22Rv1 (cell line): ENCODE measurements at regions not wholly inside any gene's neighbourhood (a gene's known extent, or its start where the extent isn't known, plus 50 kb on each side); places are given as distances from the start of the nearest gene placed in this dataset.
"Not testable (repeated sequence)": the region's sequence is repeated elsewhere in the genome, so short reads cannot be mapped to it uniquely, and the experiment has no call there.

Experiments
- H3K27ac ChIP-seq: fragments of 450-650 bp; 2 replicates; pipeline ENCODE4 v1.5.1; 2017
- ZFX ChIP-seq: fragments of 450-650 bp; IDR thresholded peaks from 2 replicates; pipeline ENCODE4 v1.6.1; 2017; ENCODE audit warnings: antibody characterized with exemption, borderline replicate concordance
- TF ChIP-seq, protein P1 (sequence below): fragments of 450-650 bp; IDR thresholded peaks from 2 replicates; pipeline ENCODE4 v1.5.1; 2017; ENCODE audit warnings: mild to moderate bottlenecking

DNA sequence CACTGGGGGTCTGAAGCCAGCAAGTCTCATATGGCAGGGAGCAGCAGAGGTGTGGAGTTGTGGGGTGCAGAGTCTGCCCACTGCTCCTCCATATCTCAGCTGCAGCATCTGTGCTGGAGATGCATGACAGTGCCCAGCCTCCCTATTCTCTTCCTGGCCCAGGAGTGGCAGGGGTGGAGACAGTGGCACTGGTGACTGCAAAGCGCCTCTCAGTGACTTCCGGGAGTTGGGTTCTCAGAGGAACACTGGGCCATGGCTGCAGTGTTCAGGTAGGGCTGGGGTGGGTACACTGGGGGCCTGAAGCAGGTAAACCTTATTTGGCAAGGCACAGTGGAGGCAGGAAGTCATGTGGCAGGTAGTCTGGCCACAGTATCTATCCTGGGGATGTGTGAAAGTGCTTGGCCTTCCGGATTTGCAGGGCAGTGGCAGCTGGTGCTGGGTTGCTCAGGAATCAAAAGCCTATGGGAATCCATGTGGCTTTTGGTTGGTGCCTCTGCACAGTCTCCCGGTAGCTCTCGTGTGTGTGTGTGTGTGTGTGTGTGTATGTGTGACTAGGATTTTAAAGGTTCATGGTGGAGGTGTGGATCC lies 60.3 kb upstream of the THUMPD2 start:
- no peak overlapping the region for H3K27ac ChIP-seq
- TF ChIP-seq ZFX = no peak
- TF ChIP-seq, protein P1, sequence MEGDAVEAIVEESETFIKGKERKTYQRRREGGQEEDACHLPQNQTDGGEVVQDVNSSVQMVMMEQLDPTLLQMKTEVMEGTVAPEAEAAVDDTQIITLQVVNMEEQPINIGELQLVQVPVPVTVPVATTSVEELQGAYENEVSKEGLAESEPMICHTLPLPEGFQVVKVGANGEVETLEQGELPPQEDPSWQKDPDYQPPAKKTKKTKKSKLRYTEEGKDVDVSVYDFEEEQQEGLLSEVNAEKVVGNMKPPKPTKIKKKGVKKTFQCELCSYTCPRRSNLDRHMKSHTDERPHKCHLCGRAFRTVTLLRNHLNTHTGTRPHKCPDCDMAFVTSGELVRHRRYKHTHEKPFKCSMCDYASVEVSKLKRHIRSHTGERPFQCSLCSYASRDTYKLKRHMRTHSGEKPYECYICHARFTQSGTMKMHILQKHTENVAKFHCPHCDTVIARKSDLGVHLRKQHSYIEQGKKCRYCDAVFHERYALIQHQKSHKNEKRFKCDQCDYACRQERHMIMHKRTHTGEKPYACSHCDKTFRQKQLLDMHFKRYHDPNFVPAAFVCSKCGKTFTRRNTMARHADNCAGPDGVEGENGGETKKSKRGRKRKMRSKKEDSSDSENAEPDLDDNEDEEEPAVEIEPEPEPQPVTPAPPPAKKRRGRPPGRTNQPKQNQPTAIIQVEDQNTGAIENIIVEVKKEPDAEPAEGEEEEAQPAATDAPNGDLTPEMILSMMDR = no peak

DNA sequence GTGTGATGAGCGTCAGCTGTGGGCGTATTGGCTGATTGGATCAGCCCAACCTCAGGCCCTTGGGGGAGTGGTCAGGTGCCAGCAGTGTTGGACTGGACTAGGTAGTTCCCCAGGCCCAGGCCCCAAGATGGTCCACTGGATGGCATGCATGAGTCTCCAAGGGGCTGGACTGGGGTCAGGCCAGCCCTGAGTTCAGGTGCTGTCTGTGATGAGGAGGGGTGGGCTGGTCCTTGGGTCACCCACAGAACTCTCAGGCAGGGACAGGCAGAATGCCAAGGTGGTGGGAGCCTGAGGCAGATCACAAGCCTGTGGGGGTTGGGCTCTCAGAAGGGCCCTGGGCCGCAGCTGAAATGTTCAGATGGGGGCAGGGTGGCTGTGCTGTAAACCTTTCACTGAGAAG lies 59.5 kb upstream of the THUMPD2 start:
- no peak overlapping the region for H3K27ac ChIP-seq
- TF ChIP-seq, protein P1 = no peak
- TF ChIP-seq ZFX = no peak

DNA sequence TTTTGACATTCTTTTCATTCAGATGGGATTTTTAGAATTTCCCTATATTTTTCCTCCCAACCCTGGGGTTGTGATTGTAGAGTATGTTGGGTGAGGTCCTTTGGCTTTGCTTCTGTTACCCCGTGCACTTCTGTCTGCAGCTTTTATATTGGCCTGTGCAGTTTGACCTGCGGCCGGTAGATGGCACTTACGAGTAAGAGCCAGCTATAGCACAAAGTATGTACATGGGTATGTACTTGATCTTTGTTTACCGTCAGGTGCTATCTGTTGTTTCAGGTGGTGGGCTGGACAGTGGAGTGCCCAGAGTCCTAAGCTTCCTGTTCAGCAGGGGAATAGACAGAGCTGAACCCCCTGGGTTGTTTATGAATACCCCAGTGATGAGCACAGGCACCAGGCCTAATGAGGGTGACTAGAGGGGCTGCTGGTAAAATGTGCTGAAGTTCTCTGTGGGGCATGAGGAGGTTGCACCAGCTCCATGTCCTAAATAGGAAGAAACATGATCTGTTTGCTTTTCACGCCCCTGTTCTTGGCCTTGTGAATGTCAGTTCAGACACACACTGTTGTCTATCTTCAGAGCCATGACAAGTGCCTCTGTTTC lies 58.9 kb upstream of the THUMPD2 start:
- H3K27ac ChIP-seq = no peak overlapping the region
- TF ChIP-seq, protein P1 = peak; percentile 97
- no peak for TF ChIP-seq ZFX

DNA sequence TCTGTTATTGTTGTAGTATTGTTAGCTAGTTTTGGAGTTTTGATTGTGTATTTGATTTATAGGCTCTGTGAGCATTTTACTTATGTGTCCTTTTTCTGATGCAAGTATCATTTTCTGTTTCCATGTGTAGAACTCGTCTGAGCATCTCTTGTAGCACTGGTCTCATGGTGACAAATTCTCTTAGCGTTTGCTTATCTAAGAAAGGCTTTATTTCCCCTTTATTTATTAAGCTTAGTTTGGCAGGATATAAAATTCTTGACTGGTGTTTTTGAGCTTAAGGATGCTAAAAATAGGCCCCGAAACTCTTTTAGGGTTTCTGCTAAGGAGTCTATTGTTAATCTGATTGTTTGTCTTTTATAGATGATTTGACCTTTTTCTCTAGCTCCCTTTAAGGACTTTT lies 57.6 kb upstream of the THUMPD2 start:
- no peak for TF ChIP-seq ZFX
- TF ChIP-seq, protein P1 = no peak
- H3K27ac ChIP-seq = no peak overlapping the region

DNA sequence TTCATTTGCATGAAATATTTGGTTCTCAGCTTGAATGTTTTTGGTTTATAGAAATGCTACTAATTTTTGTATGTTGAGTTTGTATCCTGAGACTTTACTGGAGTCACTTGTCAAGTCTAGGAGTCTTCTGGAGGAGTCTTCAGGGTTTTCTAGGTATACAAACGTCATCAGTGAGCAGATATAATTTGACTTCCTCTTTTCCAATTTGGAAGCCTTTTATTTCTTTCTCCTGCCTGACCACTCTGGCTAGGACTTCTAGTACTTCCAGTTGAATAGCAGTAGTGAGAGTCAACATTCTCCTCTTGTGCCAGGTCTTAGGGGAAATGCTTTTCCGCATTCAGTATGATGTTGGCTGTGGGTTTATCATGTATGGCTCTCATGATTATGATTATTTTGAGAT lies 55.4 kb upstream of the THUMPD2 start:
- TF ChIP-seq ZFX = no peak
- TF ChIP-seq, protein P1 = no peak
- no peak overlapping the region for H3K27ac ChIP-seq

DNA sequence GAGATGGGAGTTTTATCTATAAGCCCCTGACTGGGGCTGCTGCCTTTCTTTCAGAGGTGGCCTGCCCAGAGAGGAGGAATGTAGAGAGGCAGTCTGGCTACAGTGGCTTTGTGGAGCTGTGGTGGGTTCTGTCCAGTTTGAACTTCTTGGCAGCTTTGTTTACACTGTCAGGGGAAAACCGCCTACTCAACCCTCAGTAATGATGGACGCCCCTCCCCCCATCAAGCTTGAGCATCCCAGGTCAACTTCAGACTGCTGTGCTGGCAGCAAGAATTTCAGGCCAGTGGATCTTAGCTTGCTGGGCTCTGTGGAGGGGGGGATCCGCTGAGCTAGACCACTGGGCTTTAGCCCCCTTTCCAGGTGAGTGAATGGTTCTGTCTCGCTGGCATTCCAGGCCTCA lies 51.6 kb upstream of the THUMPD2 start:
- not testable (repeated sequence) for H3K27ac ChIP-seq
